ENCODE measurements at regions not wholly inside any gene's neighbourhood (a gene's known extent, or its start where the extent isn't known, plus 50 kb on each side); places are given as distances from the start of the nearest gene placed in this dataset.
"Not testable (repeated sequence)": the region's sequence is repeated elsewhere in the genome, so short reads cannot be mapped to it uniquely, and the experiment has no call there.

GRCh38 chr22:10747227-10747626 is 4780.8 kb upstream of the OR11H1 start:
- not testable (repeated sequence) for TF ChIP-seq POLR2A (IDR thresholded peaks at IDR 0.05); CTCF (IDR thresholded peaks at IDR 0.05 in 8 of 11, conservative IDR thresholded peaks at IDR 0.05 in 3 of 11); POLR2AphosphoS5 (IDR thresholded peaks at IDR 0.05)
